Ishikawa (cell line): ENCODE measurements at regions not wholly inside any gene's neighbourhood (a gene's known extent, or its start where the extent isn't known, plus 50 kb on each side); places are given as distances from the start of the nearest gene placed in this dataset.

Experiments used
- CEBPB ChIP-seq: IDR thresholded peaks from 2 replicates; pipeline ENCODE4 v1.6.1; 2012
- CREB1 ChIP-seq: IDR thresholded peaks from 2 replicates; pipeline ENCODE4 v1.6.1; 2012; ENCODE audit warnings: low read depth
- EGR1 ChIP-seq: IDR thresholded peaks from 2 replicates; pipeline ENCODE4 v1.6.1; 2012
- EP300 ChIP-seq: IDR thresholded peaks from 2 replicates; pipeline ENCODE4 v1.6.1; 2012; ENCODE audit warnings: borderline replicate concordance
- FOXM1 ChIP-seq: IDR thresholded peaks from 2 replicates; pipeline ENCODE4 v1.6.1; 2012; ENCODE audit warnings: low read depth, borderline replicate concordance
- MAX ChIP-seq: IDR thresholded peaks from 2 replicates; pipeline ENCODE4 v1.6.1; 2012
- RAD21 ChIP-seq: IDR thresholded peaks from 2 replicates; pipeline ENCODE4 v1.6.1; 2012; ENCODE audit warnings: low read depth
- REST ChIP-seq: IDR thresholded peaks from 2 replicates; pipeline ENCODE4 v1.6.1; 2012; ENCODE audit warnings: low read depth, mild to moderate bottlenecking
- TAF1 ChIP-seq: IDR thresholded peaks from 2 replicates; pipeline ENCODE4 v1.6.1; 2012; ENCODE audit warnings: low read depth, mild to moderate bottlenecking
- TCF12 ChIP-seq: IDR thresholded peaks from 2 replicates; pipeline ENCODE4 v1.6.1; 2012; ENCODE audit warnings: low read depth
- TEAD4 ChIP-seq: IDR thresholded peaks from 2 replicates; pipeline ENCODE4 v1.6.1; 2012
- USF1 ChIP-seq: IDR thresholded peaks from 2 replicates; pipeline ENCODE4 v1.6.1; 2012
- YY1 ChIP-seq: IDR thresholded peaks from 2 replicates; pipeline ENCODE4 v1.6.1; 2012; ENCODE audit warnings: low read depth

- TF ChIP-seq EP300 = no peak
- no peak for TF ChIP-seq USF1
- TF ChIP-seq YY1 = no peak
- no peak for TF ChIP-seq CEBPB
- TF ChIP-seq TAF1 = no peak
- TF ChIP-seq TEAD4 = no peak
- no peak for TF ChIP-seq RAD21
- TF ChIP-seq MAX = no peak
- TF ChIP-seq EGR1 = no peak
- TF ChIP-seq REST = no peak
- TF ChIP-seq FOXM1 = no peak
- no peak for TF ChIP-seq TCF12
- TF ChIP-seq CREB1 = no peak
These were observed 177.5 kb downstream of the NDFIP2 start for GRCh38 chr13:79658333-79658975.
